H1 (cell line): ENCODE measurements at regions not wholly inside any gene's neighbourhood (a gene's known extent, or its start where the extent isn't known, plus 50 kb on each side); places are given as distances from the start of the nearest gene placed in this dataset.

Source experiments
- CTCF ChIA-PET: fragments of 300-600 bp; sonication (Branson Sonifier 250); formaldehyde crosslinking; loops from one replicate; lab custom pipeline; 2021; ENCODE audit not compliant: partially characterized antibody; lab: Charles Lee
- POLR2A ChIA-PET: fragments of 300-600 bp; sonication (Branson Sonifier 250); formaldehyde crosslinking; loops from one replicate; lab custom pipeline; 2021; ENCODE audit warnings: inconsistent platforms; ENCODE audit not compliant: partially characterized antibody; lab: Charles Lee
- DNase-seq, 2 experiments: peaks; one replicate each; pipeline versions ENCODE4 v3.0.0 to v3.0.0-alpha.2; 2010 to 2022; ENCODE audit warnings: low spot score in 2 of 2, low read depth in 1 of 2, mixed read lengths in 1 of 2
- FAIRE-seq: peaks from 2 replicates; lab custom pipeline; 2011; peaks lifted over from hg19 to GRCh38; lab: Jason Lieb, UNC
- H2AFZ ChIP-seq: 2 replicates; pipeline ENCODE4 v1.8.1; 2012; ENCODE audit warnings: low read length, inconsistent platforms
- H2AK5ac ChIP-seq: 2 replicates; pipeline ENCODE4 v1.6.1; 2013; ENCODE audit warnings: low read depth, low read length
- H2BK120ac ChIP-seq: replicated peaks from 2 replicates; pipeline ENCODE3; 2013; ENCODE audit warnings: low read depth, low read length, inconsistent platforms
- H2BK12ac ChIP-seq: 2 replicates; pipeline ENCODE4 v1.6.1; 2013; ENCODE audit warnings: low read depth, low read length
- H2BK15ac ChIP-seq: 2 replicates; pipeline ENCODE4 v1.6.1; 2013; ENCODE audit warnings: low read length
- H2BK20ac ChIP-seq: 2 replicates; pipeline ENCODE4 v1.6.1; 2013; ENCODE audit warnings: low read length
- H2BK5ac ChIP-seq: 2 replicates; pipeline ENCODE4 v1.6.1; 2013; ENCODE audit warnings: low read depth, low read length
- H3K14ac ChIP-seq: 2 replicates; pipeline ENCODE4 v1.6.1; 2013; ENCODE audit warnings: inconsistent platforms; ENCODE audit not compliant: insufficient read length
- H3K18ac ChIP-seq: 2 replicates; pipeline ENCODE4 v1.6.1; 2013; ENCODE audit warnings: low read length; ENCODE audit errors: extremely low read depth
- H3K23ac ChIP-seq: 2 replicates; pipeline ENCODE4 v1.6.1; 2013; ENCODE audit warnings: inconsistent platforms; ENCODE audit not compliant: insufficient read length
- H3K23me2 ChIP-seq: 2 replicates; pipeline ENCODE4 v1.6.1; 2013; ENCODE audit warnings: low read depth, low read length
- H3K27ac ChIP-seq: 2 replicates; pipeline ENCODE4 v1.6.1; 2011; ENCODE audit warnings: low read depth, low read length, inconsistent platforms
- H3K27me3 ChIP-seq, 4 experiments: replicated peaks in 1 of 4; 1 replicate in 1 of 4; 2 replicates in 3 of 4; pipeline versions ENCODE4 v1.6.1 to v1.8.1; 2011 to 2013; ENCODE audit warnings: low read length in 3 of 4, mild to moderate bottlenecking in 3 of 4, inconsistent platforms in 2 of 4, mixed read lengths in 2 of 4, moderate library complexity in 1 of 4; ENCODE audit not compliant: control insufficient read depth in 3 of 4, insufficient read depth in 3 of 4; ENCODE audit errors: extremely low read depth in 1 of 4
- H3K36me3 ChIP-seq, 4 experiments: 2 replicates each; pipeline versions ENCODE4 v1.6.1 to v1.8.1; 2011 to 2013; ENCODE audit warnings: mild to moderate bottlenecking in 4 of 4, low read length in 3 of 4, moderate library complexity in 2 of 4, control low read depth in 1 of 4, inconsistent platforms in 1 of 4; ENCODE audit not compliant: insufficient read depth in 4 of 4, control insufficient read depth in 2 of 4
- H3K4ac ChIP-seq: replicated peaks from 2 replicates; pipeline ENCODE3; 2013; ENCODE audit warnings: low read length, low read depth, mixed read lengths, inconsistent platforms; ENCODE audit not compliant: insufficient read length
- H3K4me1 ChIP-seq, 4 experiments: replicated peaks in 1 of 4; 1 replicate in 1 of 4; 2 replicates in 3 of 4; pipeline versions ENCODE4 v1.6.1 to v1.8.1; 2011 to 2013; ENCODE audit warnings: low read length in 3 of 4, inconsistent platforms in 2 of 4, mixed read lengths in 1 of 4; ENCODE audit not compliant: insufficient read depth in 4 of 4, control insufficient read depth in 3 of 4
- H3K4me2 ChIP-seq, 2 experiments: 2 replicates each; pipeline versions ENCODE4 v1.6.1 to v1.8.1; 2011 to 2013; ENCODE audit warnings: low read depth in 2 of 2, low read length in 2 of 2, control low read depth in 1 of 2, inconsistent platforms in 1 of 2, mild to moderate bottlenecking in 1 of 2; ENCODE audit not compliant: insufficient read depth in 1 of 2
- H3K4me3 ChIP-seq, 4 experiments: fragments of 200-600, 300-600 bp in 1 of 4; sonication (generic), shearing (Covaris generic), sonication (Bioruptor Twin) in 1 of 4; 2 replicates each; pipeline versions ENCODE4 v1.5.1 to v1.8.1; 2011 to 2016; ENCODE audit warnings: low read length in 4 of 4, low read depth in 3 of 4, control low read depth in 2 of 4, inconsistent platforms in 2 of 4, mild to moderate bottlenecking in 2 of 4, mixed read lengths in 1 of 4, moderate library complexity in 1 of 4; ENCODE audit not compliant: insufficient read depth in 2 of 4; ENCODE audit errors: extremely low read depth in 1 of 4
- H3K56ac ChIP-seq: replicated peaks from 2 replicates; pipeline ENCODE3; 2013; ENCODE audit warnings: low read depth, mild to moderate bottlenecking, mixed read lengths, low read length, inconsistent platforms; ENCODE audit not compliant: insufficient read length
- H3K79me1 ChIP-seq: 2 replicates; pipeline ENCODE4 v1.6.1; 2013; ENCODE audit warnings: low read depth, low read length, control low read depth
- H3K79me2 ChIP-seq, 2 experiments: 2 replicates each; pipeline versions ENCODE4 v1.6.1 to v1.8.1; 2012 to 2013; ENCODE audit warnings: low read length in 2 of 2, mild to moderate bottlenecking in 2 of 2, inconsistent platforms in 1 of 2; ENCODE audit not compliant: insufficient read depth in 2 of 2, control insufficient read depth in 1 of 2
- H3K9ac ChIP-seq, 4 experiments: replicated peaks in 1 of 4; 1 replicate in 1 of 4; 2 replicates in 3 of 4; pipeline versions ENCODE4 v1.6.1 to v1.8.1; 2011 to 2013; ENCODE audit warnings: low read depth in 3 of 4, low read length in 3 of 4, control low read depth in 2 of 4, mild to moderate bottlenecking in 2 of 4, moderate library complexity in 2 of 4, inconsistent platforms in 1 of 4; ENCODE audit errors: extremely low read depth in 1 of 4
- H3K9me3 ChIP-seq, 2 experiments: 2 replicates each; pipeline versions ENCODE4 v1.6.1 to v1.8.1; 2012 to 2013; ENCODE audit warnings: mild to moderate bottlenecking in 2 of 2, moderate library complexity in 2 of 2, control low read depth in 1 of 2, inconsistent platforms in 1 of 2, low read depth in 1 of 2, low read length in 1 of 2, mixed read lengths in 1 of 2; ENCODE audit not compliant: insufficient read depth in 2 of 2
- H4K20me1 ChIP-seq, 2 experiments: replicated peaks in 1 of 2; 2 replicates each; pipeline versions ENCODE3 to v1.8.1; 2011 to 2013; ENCODE audit warnings: inconsistent platforms in 2 of 2, low read length in 2 of 2, mild to moderate bottlenecking in 1 of 2; ENCODE audit not compliant: insufficient read depth in 2 of 2, control insufficient read depth in 1 of 2
- H4K5ac ChIP-seq: 2 replicates; pipeline ENCODE4 v1.6.1; 2013; ENCODE audit warnings: low read length, low read depth, mixed read lengths, inconsistent platforms; ENCODE audit not compliant: insufficient read length
- H4K8ac ChIP-seq: 2 replicates; pipeline ENCODE4 v1.8.0; 2013; ENCODE audit warnings: mild to moderate bottlenecking, moderate library complexity, low read length, inconsistent platforms; ENCODE audit not compliant: insufficient read depth; ENCODE audit errors: extremely low read depth
- H4K91ac ChIP-seq: replicated peaks from 2 replicates; pipeline ENCODE3; 2013; ENCODE audit warnings: low read length, mixed read lengths, inconsistent platforms; ENCODE audit not compliant: insufficient read length
- CHD2 ChIP-seq: IDR thresholded peaks from 2 replicates; pipeline ENCODE4 v1.6.1; 2012; ENCODE audit warnings: low read length, improper control_type of control experiment
- EP300 ChIP-seq, 2 experiments: IDR thresholded peaks; 1 replicate in 1 of 2; 2 replicates in 1 of 2; pipeline ENCODE4 v1.6.1; 2011 to 2012; ENCODE audit warnings: low read depth in 2 of 2, low read length in 2 of 2, mild to moderate bottlenecking in 2 of 2, borderline replicate concordance in 1 of 2, inconsistent platforms in 1 of 2, moderate library complexity in 1 of 2
- JUN ChIP-seq: IDR thresholded peaks from 2 replicates; pipeline ENCODE4 v1.6.1; 2011; ENCODE audit warnings: low read depth, mild to moderate bottlenecking, improper control_type of control experiment, low read length
- KDM1A ChIP-seq: fragments of 200-600, 300-600 bp; sonication (generic); IDR thresholded peaks from 2 replicates; pipeline ENCODE4 v1.7.1; 2016; ENCODE audit warnings: mild to moderate bottlenecking, low read length, borderline replicate concordance
- KDM5A ChIP-seq: fragments of 200-600 bp; IDR thresholded peaks from 2 replicates; pipeline ENCODE4 v1.7.1; 2012; ENCODE audit warnings: mild to moderate bottlenecking, low read length, inconsistent platforms, mixed read lengths
- MAFK ChIP-seq: IDR thresholded peaks from 2 replicates; pipeline ENCODE4 v1.6.1; 2012; ENCODE audit warnings: low read depth, mild to moderate bottlenecking, improper control_type of control experiment, low read length
- PHF8 ChIP-seq: fragments of 200-600 bp; sonication (generic); conservative IDR thresholded peaks from 2 replicates; pipeline ENCODE4 v1.7.1; 2012; ENCODE audit warnings: low read depth, mild to moderate bottlenecking, inconsistent platforms, low read length, moderate library complexity
- SAP30 ChIP-seq: fragments of 300-600 bp; sonication (generic); IDR thresholded peaks from 2 replicates; pipeline ENCODE4 v1.7.1; 2012; ENCODE audit warnings: low read length, moderate library complexity, mild to moderate bottlenecking, inconsistent platforms; ENCODE audit not compliant: insufficient read depth, insufficient replicate concordance
- SIX5 ChIP-seq: IDR thresholded peaks from 2 replicates; pipeline ENCODE4 v1.6.1; 2011; ENCODE audit warnings: mild to moderate bottlenecking, low read depth, low read length
- TCF12 ChIP-seq: IDR thresholded peaks from 2 replicates; pipeline ENCODE4 v1.6.1; 2011; ENCODE audit warnings: low read depth, mild to moderate bottlenecking, low read length
- WGBS, 2 experiments: shearing (Covaris generic) in 1 of 2; methylation state at CpG; one replicate each; pipeline versions ENCODE4 v1.1.6 to v1.1.7; 2013 to 2015; ENCODE audit warnings: low lambda C conversion rate in 2 of 2, mixed read lengths in 2 of 2, inconsistent platforms in 1 of 2, low coverage in 1 of 2, missing lambda C conversion rate in 1 of 2; ENCODE audit not compliant: insufficient replicate concordance in 2 of 2, insufficient coverage in 1 of 2, insufficient read length in 1 of 2; ENCODE audit errors: extremely low coverage in 1 of 2, missing lambda C conversion rate in 1 of 2; 5-methylcytosine and 5-hydroxymethylcytosine counted together

- Histone ChIP-seq H2AFZ (no peak overlapping the region), H3K14ac (no peak overlapping the region), H3K27me3 (peaks cover 0 to 1% (median 0%) of the 10 kb centered on the region in 4 experiments; a peak in 1 of 7 replicates), H3K9me3 (no peaks in the 10 kb centered on the region), H4K20me1 (no peaks in the 10 kb centered on the region), H3K4me2 (no peak overlapping the region), H3K23me2 (no peaks in the 10 kb centered on the region), H2BK12ac (no peak overlapping the region), H3K4ac (no peak overlapping the region), H3K9ac (no peak overlapping the region), H3K4me3 (no peak overlapping the region), H3K79me2 (no peaks in the 10 kb centered on the region), H2BK5ac (no peak overlapping the region), H3K23ac (no peak overlapping the region), H2BK20ac (no peak overlapping the region), H2AK5ac (no peak overlapping the region), H3K79me1 (no peaks in the 10 kb centered on the region), H3K4me1 (no peaks in the 10 kb centered on the region), H4K91ac (no peak overlapping the region), H3K36me3 (no peaks in the 10 kb centered on the region), H3K56ac (no peak overlapping the region), H4K5ac (no peak overlapping the region), H3K18ac (no peak overlapping the region), H4K8ac (no peak overlapping the region), H2BK120ac (no peak overlapping the region), H3K27ac (no peak overlapping the region), H2BK15ac (no peak overlapping the region)
- no peak for DNase-seq
- CTCF ChIA-PET = no interaction called here
- 96% methylated on average over 2 of the region's 2 CpGs; no CpG with 5 or more reads in 1 of the 2 experiments for WGBS, 2 experiments
- POLR2A ChIA-PET = no interaction called here
- no peak for FAIRE-seq
- TF ChIP-seq CHD2 (no peak), SIX5 (no peak), MAFK (no peak), EP300 (IDR thresholded peaks at IDR 0.05; ENCODE audit: borderline replicate concordance in 1 of 2, low read depth in 2 of 2, low read length in 2 of 2) (no peak), KDM5A (no peak), JUN (no peak), SAP30 (no peak), KDM1A (no peak), PHF8 (no peak), TCF12 (no peak)
Measured at GRCh38 chr4:127355743-127356142, 277.0 kb upstream of the INTU start.
